ENCODE measurements at regions not wholly inside any gene's neighbourhood (a gene's known extent, or its start where the extent isn't known, plus 50 kb on each side); places are given as distances from the start of the nearest gene placed in this dataset.

- Mint-ChIP-seq H3K4me1 (ENCODE audit: unreplicated experiment) (peaks cover 47% of the 10 kb centered on the region), H3K27me3 (ENCODE audit: unreplicated experiment) (no peaks in the 10 kb centered on the region), H3K9me3 (ENCODE audit: unreplicated experiment) (no peaks in the 10 kb centered on the region), H3K36me3 (ENCODE audit: unreplicated experiment) (peaks cover 11% of the 10 kb centered on the region), H3K4me3 (ENCODE audit: unreplicated experiment) (no peak overlapping the region), H3K27ac (ENCODE audit: unreplicated experiment) (no peak overlapping the region)
- DNase-seq (ENCODE audit: extremely low spot score, unreplicated experiment), result no peak
- TF ChIP-seq CTCF (IDR thresholded peaks at IDR 0.05), result no peak
Measured at GRCh38 chr14:100010679-100011078, 54.5 kb upstream of the EVL start.

- Mint-ChIP-seq H3K36me3 (ENCODE audit: unreplicated experiment) (peaks cover 9% of the 10 kb centered on the region), H3K9me3 (ENCODE audit: unreplicated experiment) (no peaks in the 10 kb centered on the region), H3K27ac (ENCODE audit: unreplicated experiment) (no peak overlapping the region), H3K4me3 (ENCODE audit: unreplicated experiment) (no peak overlapping the region), H3K27me3 (ENCODE audit: unreplicated experiment) (no peaks in the 10 kb centered on the region), H3K4me1 (ENCODE audit: unreplicated experiment) (peaks cover 47% of the 10 kb centered on the region)
- TF ChIP-seq CTCF (IDR thresholded peaks at IDR 0.05), result no peak
- no peak for DNase-seq (ENCODE audit: extremely low spot score, unreplicated experiment)
Measured at GRCh38 chr14:100011628-100012325, 53.4 kb upstream of the EVL start.

- peaks cover 51% of the 10 kb centered on the region for H3K4me1 Mint-ChIP-seq (ENCODE audit: unreplicated experiment)
- peak overlapping the region; percentile 48 for H3K27ac Mint-ChIP-seq (ENCODE audit: unreplicated experiment)
- no peak for DNase-seq (ENCODE audit: extremely low spot score, unreplicated experiment)
- no peak for TF ChIP-seq CTCF (IDR thresholded peaks at IDR 0.05)
- no peaks in the 10 kb centered on the region for H3K9me3 Mint-ChIP-seq (ENCODE audit: unreplicated experiment)
- no peaks in the 10 kb centered on the region for H3K27me3 Mint-ChIP-seq (ENCODE audit: unreplicated experiment)
- peaks cover 9% of the 10 kb centered on the region for H3K36me3 Mint-ChIP-seq (ENCODE audit: unreplicated experiment)
- H3K4me3 Mint-ChIP-seq (ENCODE audit: unreplicated experiment), result no peak overlapping the region
Measured at GRCh38 chr14:100012478-100013327, 52.5 kb upstream of the EVL start.

GRCh38 chr14:100015251-100015655 is 50.0 kb upstream of the EVL start:
- Mint-ChIP-seq H3K27me3 (ENCODE audit: unreplicated experiment) (no peaks in the 10 kb centered on the region), H3K9me3 (ENCODE audit: unreplicated experiment) (no peaks in the 10 kb centered on the region), H3K4me3 (ENCODE audit: unreplicated experiment) (no peak overlapping the region), H3K27ac (ENCODE audit: unreplicated experiment) (no peak overlapping the region), H3K4me1 (ENCODE audit: unreplicated experiment) (peaks cover 58% of the 10 kb centered on the region), H3K36me3 (ENCODE audit: unreplicated experiment) (peaks cover 9% of the 10 kb centered on the region)
- no peak for TF ChIP-seq CTCF (IDR thresholded peaks at IDR 0.05)
- DNase-seq (ENCODE audit: extremely low spot score, unreplicated experiment), result no peak

Measured in osteocyte (in vitro differentiated cells).